Peyer's patch (tissue), 4 donors: ENCODE measurements at regions not wholly inside any gene's neighbourhood (a gene's known extent, or its start where the extent isn't known, plus 50 kb on each side); places are given as distances from the start of the nearest gene placed in this dataset.

Experiments used
- POLR2A ChIP-seq, 2 donors: fragments of 450-650 bp; IDR thresholded peaks; one replicate each; pipeline ENCODE4 v1.5.1; 2017; ENCODE audit warnings: antibody characterized with exemption in 2 of 2, mild to moderate bottlenecking in 2 of 2, moderate library complexity in 2 of 2
- TF ChIP-seq, protein P1 (sequence below), 6 experiments: fragments of 450-650 bp in 4 of 6; fragments of 200-600 bp in 2 of 6; sonication (generic) in 1 of 6; IDR thresholded peaks; one replicate each; pipeline ENCODE4 v1.5.1; 2017 to 2019; ENCODE audit warnings: antibody characterized with exemption in 6 of 6, mild to moderate bottlenecking in 3 of 6, moderate library complexity in 1 of 6

- TF ChIP-seq, protein P1, sequence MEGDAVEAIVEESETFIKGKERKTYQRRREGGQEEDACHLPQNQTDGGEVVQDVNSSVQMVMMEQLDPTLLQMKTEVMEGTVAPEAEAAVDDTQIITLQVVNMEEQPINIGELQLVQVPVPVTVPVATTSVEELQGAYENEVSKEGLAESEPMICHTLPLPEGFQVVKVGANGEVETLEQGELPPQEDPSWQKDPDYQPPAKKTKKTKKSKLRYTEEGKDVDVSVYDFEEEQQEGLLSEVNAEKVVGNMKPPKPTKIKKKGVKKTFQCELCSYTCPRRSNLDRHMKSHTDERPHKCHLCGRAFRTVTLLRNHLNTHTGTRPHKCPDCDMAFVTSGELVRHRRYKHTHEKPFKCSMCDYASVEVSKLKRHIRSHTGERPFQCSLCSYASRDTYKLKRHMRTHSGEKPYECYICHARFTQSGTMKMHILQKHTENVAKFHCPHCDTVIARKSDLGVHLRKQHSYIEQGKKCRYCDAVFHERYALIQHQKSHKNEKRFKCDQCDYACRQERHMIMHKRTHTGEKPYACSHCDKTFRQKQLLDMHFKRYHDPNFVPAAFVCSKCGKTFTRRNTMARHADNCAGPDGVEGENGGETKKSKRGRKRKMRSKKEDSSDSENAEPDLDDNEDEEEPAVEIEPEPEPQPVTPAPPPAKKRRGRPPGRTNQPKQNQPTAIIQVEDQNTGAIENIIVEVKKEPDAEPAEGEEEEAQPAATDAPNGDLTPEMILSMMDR (IDR thresholded peaks at IDR 0.05) = no peak
- TF ChIP-seq POLR2A (IDR thresholded peaks at IDR 0.05) = no peak
These were observed 53.7 kb upstream of the IER5L start for GRCh38 chr9:129231759-129232158.
